SK-N-SH (cell line): ENCODE measurements at regions not wholly inside any gene's neighbourhood (a gene's known extent, or its start where the extent isn't known, plus 50 kb on each side); places are given as distances from the start of the nearest gene placed in this dataset.

ENCODE experiments used
- EP300 ChIP-seq, 2 experiments: IDR thresholded peaks; 2 replicates each; pipeline versions ENCODE4 v1.4.0 to v1.6.1; 2012; ENCODE audit warnings: borderline replicate concordance in 1 of 2, low read depth in 1 of 2, low read length in 1 of 2
- GATA2 ChIP-seq: sonication (generic); formaldehyde crosslinking; IDR thresholded peaks from 2 replicates; pipeline ENCODE4 v1.5.0; 2020; ENCODE audit warnings: mild to moderate bottlenecking, missing genetic modification reagents
- RAD21 ChIP-seq: IDR thresholded peaks from 2 replicates; pipeline ENCODE4 v1.6.1; 2012; ENCODE audit warnings: mild to moderate bottlenecking, low read length
- TF ChIP-seq, protein P1 (sequence below): fragments of 200-600 bp; sonication (generic); IDR thresholded peaks from 2 replicates; pipeline ENCODE4 v1.6.1; 2017; ENCODE audit warnings: antibody characterized with exemption, mild to moderate bottlenecking, moderate library complexity
- TF ChIP-seq, protein P2 (sequence below): IDR thresholded peaks from 2 replicates; pipeline ENCODE4 v1.4.0; 2012; ENCODE audit warnings: low read depth

DNA sequence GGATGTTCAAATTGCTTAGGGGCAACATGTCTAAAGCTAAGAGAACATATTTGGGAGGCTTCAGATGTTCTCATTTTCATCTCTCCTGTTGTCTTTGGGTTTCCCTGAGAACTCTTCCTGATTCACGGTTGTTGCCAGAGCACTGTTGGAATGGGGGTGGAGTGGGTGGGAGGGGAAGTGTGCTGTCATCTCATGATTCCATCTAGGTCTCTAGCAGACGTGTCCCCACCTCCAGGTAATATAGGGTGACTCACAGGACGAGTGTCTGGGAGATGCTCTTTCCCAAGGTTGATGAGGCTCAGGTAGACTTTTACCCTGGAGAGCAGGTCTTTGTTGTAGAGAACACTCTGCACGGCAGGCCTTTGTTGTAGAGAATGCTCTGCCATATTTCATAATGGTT, 636.9 kb downstream of the QKI start:
- TF ChIP-seq, protein P1, sequence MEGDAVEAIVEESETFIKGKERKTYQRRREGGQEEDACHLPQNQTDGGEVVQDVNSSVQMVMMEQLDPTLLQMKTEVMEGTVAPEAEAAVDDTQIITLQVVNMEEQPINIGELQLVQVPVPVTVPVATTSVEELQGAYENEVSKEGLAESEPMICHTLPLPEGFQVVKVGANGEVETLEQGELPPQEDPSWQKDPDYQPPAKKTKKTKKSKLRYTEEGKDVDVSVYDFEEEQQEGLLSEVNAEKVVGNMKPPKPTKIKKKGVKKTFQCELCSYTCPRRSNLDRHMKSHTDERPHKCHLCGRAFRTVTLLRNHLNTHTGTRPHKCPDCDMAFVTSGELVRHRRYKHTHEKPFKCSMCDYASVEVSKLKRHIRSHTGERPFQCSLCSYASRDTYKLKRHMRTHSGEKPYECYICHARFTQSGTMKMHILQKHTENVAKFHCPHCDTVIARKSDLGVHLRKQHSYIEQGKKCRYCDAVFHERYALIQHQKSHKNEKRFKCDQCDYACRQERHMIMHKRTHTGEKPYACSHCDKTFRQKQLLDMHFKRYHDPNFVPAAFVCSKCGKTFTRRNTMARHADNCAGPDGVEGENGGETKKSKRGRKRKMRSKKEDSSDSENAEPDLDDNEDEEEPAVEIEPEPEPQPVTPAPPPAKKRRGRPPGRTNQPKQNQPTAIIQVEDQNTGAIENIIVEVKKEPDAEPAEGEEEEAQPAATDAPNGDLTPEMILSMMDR: no peak
- no peak for TF ChIP-seq RAD21
- TF ChIP-seq, protein P2, sequence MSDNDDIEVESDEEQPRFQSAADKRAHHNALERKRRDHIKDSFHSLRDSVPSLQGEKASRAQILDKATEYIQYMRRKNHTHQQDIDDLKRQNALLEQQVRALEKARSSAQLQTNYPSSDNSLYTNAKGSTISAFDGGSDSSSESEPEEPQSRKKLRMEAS: no peak
- TF ChIP-seq GATA2 (CRISPR knock-in tag): no peak
- TF ChIP-seq EP300 (IDR thresholded peaks at IDR 0.05; ENCODE audit: borderline replicate concordance in 1 of 2, low read depth in 1 of 2, low read length in 1 of 2): no peak
